Erythroblast (primary cell): ENCODE measurements at regions not wholly inside any gene's neighbourhood (a gene's known extent, or its start where the extent isn't known, plus 50 kb on each side); places are given as distances from the start of the nearest gene placed in this dataset.

Experiments
- GATA1 ChIP-seq: IDR thresholded peaks from 2 replicates; pipeline ENCODE4 v1.6.1; 2011; ENCODE audit warnings: low read depth, mild to moderate bottlenecking, control low read depth, low read length, moderate library complexity
- POLR2A ChIP-seq: IDR thresholded peaks from 2 replicates; pipeline ENCODE4 v1.6.1; 2011; ENCODE audit warnings: mild to moderate bottlenecking, low read length

DNA sequence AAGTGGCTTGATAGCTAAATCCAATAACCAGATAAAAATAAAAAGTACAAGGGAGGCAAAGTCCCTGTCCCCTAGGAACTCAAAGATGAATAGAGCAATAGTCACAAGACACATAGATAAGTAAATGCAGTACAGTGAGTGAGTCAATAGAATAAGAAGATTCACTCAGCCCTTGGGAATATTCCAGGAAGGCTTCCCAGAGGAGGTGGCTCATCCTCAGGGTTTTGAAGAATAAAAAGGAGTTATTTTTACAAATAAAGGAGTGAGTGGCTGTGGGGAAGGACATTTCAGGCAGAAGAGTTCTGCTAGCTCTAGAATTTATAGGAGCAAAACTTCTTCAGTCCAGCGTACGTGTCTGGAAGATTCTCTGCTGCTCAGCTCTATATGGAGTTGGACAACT, 177.4 kb upstream of the SDK2 start:
- no peak for TF ChIP-seq POLR2A
- no peak for TF ChIP-seq GATA1
